PC-3 (cell line): ENCODE measurements at regions not wholly inside any gene's neighbourhood (a gene's known extent, or its start where the extent isn't known, plus 50 kb on each side); places are given as distances from the start of the nearest gene placed in this dataset.

Experiments used
- ATAC-seq: fragments of 200-7000 bp; cut with Tn5 transposase; 2 replicates; pipeline ENCODE4 v1.9.1; 2020; ENCODE audit warnings: mild to moderate bottlenecking, moderate library complexity
- BruUV-seq: library from RNA; stranded (reverse); fragments of 400-500 nt; replicated peaks from 2 replicates; lab custom pipeline; 2021; lab: Mats Ljungman, UMichigan
- CTCF ChIA-PET: fragments of 300-600 bp; sonication (Branson Sonifier 250); formaldehyde crosslinking; loops from one replicate; lab custom pipeline; 2022; ENCODE audit warnings: antibody characterized with exemption; lab: Charles Lee
- POLR2A ChIA-PET: fragments of 300-600 bp; sonication (Branson Sonifier 250); formaldehyde crosslinking; loops from one replicate; lab custom pipeline; 2022; ENCODE audit warnings: antibody characterized with exemption; ENCODE audit not compliant: unreplicated experiment; lab: Charles Lee
- DNase-seq: peaks from one replicate; pipeline ENCODE4 v3.0.0-alpha.2; 2015
- H2AFZ ChIP-seq: fragments of 300-600 bp; sonication (generic); 2 replicates; pipeline ENCODE4 v1.6.0; 2016; ENCODE audit warnings: antibody characterized with exemption, low read length
- H3F3A ChIP-seq: fragments of 300-600 bp; sonication (generic); one replicate; pipeline ENCODE4 v1.6.0; 2017; ENCODE audit warnings: antibody characterized with exemption, low read length, control low read depth, mild to moderate bottlenecking; ENCODE audit not compliant: unreplicated experiment
- H3K27ac ChIP-seq: fragments of 300-600 bp; sonication (generic); 2 replicates; pipeline ENCODE4 v1.5.1; 2016; ENCODE audit warnings: mild to moderate bottlenecking, low read length
- H3K27me3 ChIP-seq: fragments of 300-600 bp; sonication (generic); 2 replicates; pipeline ENCODE4 v1.6.1; 2016; ENCODE audit warnings: low read length, mixed read lengths
- H3K36me3 ChIP-seq: fragments of 300-600 bp; sonication (generic); 2 replicates; pipeline ENCODE4 v1.6.1; 2016; ENCODE audit warnings: low read depth, mixed run types, low read length, mixed read lengths
- H3K4me1 ChIP-seq: fragments of 300-600 bp; sonication (generic); 2 replicates; pipeline ENCODE4 v1.5.1; 2016; ENCODE audit warnings: low read length; ENCODE audit not compliant: insufficient read depth
- H3K4me2 ChIP-seq: fragments of 300-600 bp; sonication (generic); 2 replicates; pipeline ENCODE4 v1.6.0; 2016; ENCODE audit warnings: low read length
- H3K4me3 ChIP-seq: fragments of 300-600 bp; sonication (generic); 2 replicates; pipeline ENCODE4 v1.5.1; 2016; ENCODE audit warnings: mild to moderate bottlenecking, low read length, mixed read lengths
- H3K79me2 ChIP-seq: fragments of 300-600 bp; sonication (generic); 2 replicates; pipeline ENCODE4 v1.6.1; 2017; ENCODE audit warnings: low read length, mixed read lengths
- H3K9ac ChIP-seq: fragments of 300-600 bp; sonication (generic); 2 replicates; pipeline ENCODE4 v1.6.0; 2016; ENCODE audit warnings: mild to moderate bottlenecking, low read length
- H3K9me2 ChIP-seq: fragments of 300-600 bp; sonication (generic); replicated peaks from 2 replicates; pipeline ENCODE4 v1.6.1; 2016; ENCODE audit warnings: mixed run types, low read length, mixed read lengths
- H3K9me3 ChIP-seq: fragments of 300-600 bp; sonication (generic); 2 replicates; pipeline ENCODE4 v1.6.1; 2016; ENCODE audit warnings: low read length, mixed read lengths
- H4K20me1 ChIP-seq: fragments of 300-600 bp; sonication (generic); 2 replicates; pipeline ENCODE4 v1.6.1; 2016; ENCODE audit warnings: low read length, mixed read lengths
- EZH2 ChIP-seq: fragments of 300-600 bp; sonication (generic); IDR thresholded peaks from one replicate; pipeline ENCODE4 v1.6.1; 2017; ENCODE audit warnings: antibody characterized with exemption, mild to moderate bottlenecking, low read length; ENCODE audit not compliant: unreplicated experiment
- EZH2phosphoT487 ChIP-seq: fragments of 300-600 bp; sonication (generic); IDR thresholded peaks from 2 replicates; pipeline ENCODE4 v1.6.1; 2018; ENCODE audit warnings: mild to moderate bottlenecking, antibody characterized with exemption, low read length, borderline replicate concordance
- intact Hi-C: fragments of 100-400 bp; cut with micrococcal nuclease; formaldehyde crosslinking; loops from 2 replicates; pipeline ENCODE4 v1.9.0; 2023
- TF ChIP-seq, protein P1 (sequence below): fragments of 300-600 bp; sonication (generic); conservative IDR thresholded peaks from 2 replicates; pipeline ENCODE4 v1.5.1; 2017; ENCODE audit warnings: antibody characterized with exemption, low read depth, mild to moderate bottlenecking, low read length

- Histone ChIP-seq H3K9me3 (no peaks in the 10 kb centered on the region), H3K9ac (no peak overlapping the region), H2AFZ (0 out of 2 replicates have a peak overlapping the region, but pooled peaks have one; percentile 27), H3K4me1 (no peaks in the 10 kb centered on the region), H4K20me1 (no peaks in the 10 kb centered on the region), H3K27ac (no peak overlapping the region), H3K79me2 (no peaks in the 10 kb centered on the region), H3F3A (no peaks in the 10 kb centered on the region), H3K27me3 (no peaks in the 10 kb centered on the region), H3K4me3 (no peak overlapping the region), H3K9me2 (no peaks in the 10 kb centered on the region), H3K36me3 (no peaks in the 10 kb centered on the region), H3K4me2 (no peak overlapping the region)
- ATAC-seq (no peak; the same call in none of the 2 replicates), DNase-seq (peak; percentile 6)
- intact Hi-C loops: no loop called here
- TF ChIP-seq, protein P1, sequence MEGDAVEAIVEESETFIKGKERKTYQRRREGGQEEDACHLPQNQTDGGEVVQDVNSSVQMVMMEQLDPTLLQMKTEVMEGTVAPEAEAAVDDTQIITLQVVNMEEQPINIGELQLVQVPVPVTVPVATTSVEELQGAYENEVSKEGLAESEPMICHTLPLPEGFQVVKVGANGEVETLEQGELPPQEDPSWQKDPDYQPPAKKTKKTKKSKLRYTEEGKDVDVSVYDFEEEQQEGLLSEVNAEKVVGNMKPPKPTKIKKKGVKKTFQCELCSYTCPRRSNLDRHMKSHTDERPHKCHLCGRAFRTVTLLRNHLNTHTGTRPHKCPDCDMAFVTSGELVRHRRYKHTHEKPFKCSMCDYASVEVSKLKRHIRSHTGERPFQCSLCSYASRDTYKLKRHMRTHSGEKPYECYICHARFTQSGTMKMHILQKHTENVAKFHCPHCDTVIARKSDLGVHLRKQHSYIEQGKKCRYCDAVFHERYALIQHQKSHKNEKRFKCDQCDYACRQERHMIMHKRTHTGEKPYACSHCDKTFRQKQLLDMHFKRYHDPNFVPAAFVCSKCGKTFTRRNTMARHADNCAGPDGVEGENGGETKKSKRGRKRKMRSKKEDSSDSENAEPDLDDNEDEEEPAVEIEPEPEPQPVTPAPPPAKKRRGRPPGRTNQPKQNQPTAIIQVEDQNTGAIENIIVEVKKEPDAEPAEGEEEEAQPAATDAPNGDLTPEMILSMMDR: no peak
- TF ChIP-seq EZH2phosphoT487 (no peak), EZH2 (no peak)
- no TSS peak for BruUV-seq
- ChIA-PET CTCF (no interaction called here), POLR2A (no interaction called here)
Observed at GRCh38 chr9:111148052-111149017, 110.1 kb upstream of the LPAR1 start.

DNA sequence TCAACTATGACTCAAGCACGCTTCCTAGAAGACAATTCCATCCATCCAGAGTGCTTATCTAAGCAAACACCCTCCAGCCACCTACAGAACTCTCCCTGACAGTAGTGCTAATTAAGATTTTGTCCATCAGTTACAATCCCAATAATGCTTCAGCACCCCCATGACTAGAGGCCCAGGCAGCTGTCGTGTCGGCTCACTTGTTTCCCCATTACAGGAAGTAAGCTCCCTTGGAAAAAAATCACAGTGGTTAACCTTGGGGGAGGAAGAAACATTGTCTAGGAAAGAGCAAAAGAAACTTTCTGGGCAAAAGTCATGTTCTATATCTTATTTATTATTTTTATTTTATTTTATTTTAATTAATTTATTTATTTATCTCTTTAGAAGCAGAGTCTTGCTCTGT is 108.8 kb upstream of the LPAR1 start:
- Histone ChIP-seq H3K4me3 (no peak overlapping the region), H2AFZ (no peak overlapping the region), H4K20me1 (no peaks in the 10 kb centered on the region), H3K9me3 (no peaks in the 10 kb centered on the region), H3K4me1 (no peaks in the 10 kb centered on the region), H3K27me3 (no peaks in the 10 kb centered on the region), H3K4me2 (no peak overlapping the region), H3K27ac (no peak overlapping the region), H3K36me3 (no peaks in the 10 kb centered on the region), H3F3A (no peaks in the 10 kb centered on the region), H3K9ac (no peak overlapping the region), H3K79me2 (no peaks in the 10 kb centered on the region), H3K9me2 (no peaks in the 10 kb centered on the region)
- no peak for ATAC-seq
- intact Hi-C loops: no loop called here
- no TSS peak for BruUV-seq
- no peak for DNase-seq
- no peak for TF ChIP-seq EZH2phosphoT487
- no peak for TF ChIP-seq EZH2
- TF ChIP-seq, protein P1: no peak
- POLR2A ChIA-PET: no interaction called here
- CTCF ChIA-PET: no interaction called here

DNA sequence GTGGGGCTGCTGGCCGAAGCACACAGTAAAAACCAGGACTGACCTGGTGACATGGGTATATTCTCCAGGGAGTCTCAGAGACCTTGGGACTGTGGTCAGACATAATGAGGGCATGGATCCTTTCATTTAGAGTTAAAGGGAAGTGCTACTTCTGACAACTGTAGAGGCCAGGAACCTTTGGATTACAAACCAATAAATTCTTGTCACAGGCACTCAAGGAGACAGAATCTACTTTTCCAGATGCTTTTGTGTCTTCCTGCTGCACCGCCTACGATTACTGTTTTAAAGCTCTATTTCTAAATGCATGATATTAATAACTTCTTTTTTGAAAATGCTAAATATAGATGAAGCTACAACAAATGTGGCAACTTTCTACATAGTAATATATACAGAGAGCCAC is 106.5 kb upstream of the LPAR1 start:
- Histone ChIP-seq H3F3A (no peaks in the 10 kb centered on the region), H4K20me1 (no peaks in the 10 kb centered on the region), H2AFZ (no peak overlapping the region), H3K4me2 (no peak overlapping the region), H3K27ac (no peak overlapping the region), H3K9ac (no peak overlapping the region), H3K9me2 (no peaks in the 10 kb centered on the region), H3K79me2 (no peaks in the 10 kb centered on the region), H3K9me3 (no peaks in the 10 kb centered on the region), H3K4me1 (no peaks in the 10 kb centered on the region), H3K36me3 (no peaks in the 10 kb centered on the region), H3K27me3 (no peaks in the 10 kb centered on the region), H3K4me3 (no peak overlapping the region)
- ATAC-seq (no peak), DNase-seq (no peak)
- TF ChIP-seq EZH2 (no peak), EZH2phosphoT487 (no peak)
- TF ChIP-seq, protein P1: no peak
- intact Hi-C loops: no loop called here
- no TSS peak for BruUV-seq
- ChIA-PET POLR2A (no interaction called here), CTCF (no interaction called here)
